HG02642 (cell line): ENCODE measurements at regions not wholly inside any gene's neighbourhood (a gene's known extent, or its start where the extent isn't known, plus 50 kb on each side); places are given as distances from the start of the nearest gene placed in this dataset.
A peak's percentile ranks its signal among the peaks of the same experiment; 100 is the strongest.

ENCODE experiments used
- ATAC-seq: cut with Tn5 transposase; IDR thresholded peaks from one replicate; pipeline ENCODE4 v1.9.1; 2021; ENCODE audit warnings: mild to moderate bottlenecking; ENCODE audit not compliant: unreplicated experiment, poor library complexity

GRCh38 chr2:51710222-51710621, 678.3 kb upstream of the NRXN1 start:
- ATAC-seq: peak; percentile 67

- ATAC-seq: no peak
Measured at GRCh38 chr2:51707625-51708024, 675.7 kb upstream of the NRXN1 start.

DNA sequence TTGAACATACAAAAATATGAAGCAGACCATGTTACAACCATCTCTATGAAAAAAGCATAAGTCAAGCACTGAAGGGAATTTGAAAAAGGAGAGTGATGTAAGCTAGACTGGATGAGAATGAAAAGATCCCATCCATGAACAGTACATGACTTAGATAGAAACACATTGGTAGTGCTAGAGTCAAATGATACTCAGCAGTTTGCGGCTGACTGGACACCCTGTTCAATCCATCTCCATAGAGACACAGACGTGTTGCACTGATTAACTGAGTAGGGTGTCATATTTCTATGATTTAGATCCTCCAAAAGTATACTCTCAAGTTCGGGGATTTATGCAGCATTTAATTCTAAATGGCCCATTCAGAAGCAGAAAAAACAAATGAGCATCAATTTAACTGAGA, 674.3 kb upstream of the NRXN1 start:
- ATAC-seq: no peak

DNA sequence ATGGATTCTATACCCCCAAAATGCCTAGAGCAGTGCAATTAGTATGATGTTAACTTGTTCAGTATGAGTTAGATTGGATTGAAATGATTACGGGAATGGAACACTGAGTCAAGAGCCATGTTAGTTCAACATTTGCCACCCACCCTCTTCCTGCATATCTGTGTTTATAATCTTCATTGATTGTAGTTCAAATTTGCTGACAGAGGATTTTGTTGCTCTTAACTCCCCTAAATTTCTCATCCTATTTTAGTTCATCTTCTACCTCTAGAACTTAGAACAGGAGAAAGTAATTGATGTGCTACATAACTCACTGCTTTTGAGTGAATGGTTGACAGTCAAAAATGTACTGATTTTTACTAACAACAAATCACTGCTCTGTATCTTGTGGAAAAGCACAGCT, 673.5 kb upstream of the NRXN1 start:
- no peak for ATAC-seq

GRCh38 chr2:51698021-51698420, 666.1 kb upstream of the NRXN1 start:
- no peak for ATAC-seq

GRCh38 chr2:51697095-51697494, 665.2 kb upstream of the NRXN1 start:
- ATAC-seq: no peak

- ATAC-seq: no peak
Measured at GRCh38 chr2:51695531-51695930, 663.6 kb upstream of the NRXN1 start.

DNA sequence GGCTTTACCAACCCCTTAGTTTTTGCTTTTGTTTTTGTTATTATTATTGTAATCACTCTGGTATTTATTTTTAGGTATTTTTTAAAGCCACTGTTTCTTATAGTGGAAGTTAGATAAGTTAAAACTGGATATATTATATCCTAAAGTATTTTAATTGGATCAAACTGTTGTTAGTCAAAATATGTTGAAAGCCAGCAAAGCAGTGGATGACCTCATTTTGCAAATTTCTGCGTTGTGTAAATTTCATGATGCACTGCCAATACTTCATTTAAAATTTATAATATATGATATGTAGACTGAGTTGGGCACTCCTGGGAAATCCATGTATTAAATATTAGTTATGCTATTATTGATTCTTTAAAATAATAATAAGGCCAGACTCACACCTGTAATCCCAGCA, 661.7 kb upstream of the NRXN1 start:
- ATAC-seq: no peak

DNA sequence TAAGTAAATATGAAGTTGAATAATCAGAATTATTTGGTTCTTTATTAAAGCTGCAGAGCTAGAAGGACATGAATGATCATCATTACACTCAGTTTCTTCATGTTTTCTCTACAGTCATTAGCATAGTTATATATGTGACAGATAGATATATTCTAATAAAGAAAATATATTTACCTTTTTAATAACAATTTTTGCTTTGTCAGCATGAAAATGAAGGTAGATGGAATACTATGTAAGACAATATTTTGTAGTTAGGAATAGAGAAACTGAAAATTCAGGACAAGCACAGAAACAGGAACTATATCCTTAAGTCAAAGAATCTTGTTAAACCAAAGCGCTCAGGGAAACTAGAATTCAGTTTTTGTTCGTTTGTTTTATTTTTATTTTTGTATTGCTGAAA, 649.9 kb upstream of the NRXN1 start:
- no peak for ATAC-seq

GRCh38 chr2:51673628-51674027, 641.7 kb upstream of the NRXN1 start:
- no peak for ATAC-seq

DNA sequence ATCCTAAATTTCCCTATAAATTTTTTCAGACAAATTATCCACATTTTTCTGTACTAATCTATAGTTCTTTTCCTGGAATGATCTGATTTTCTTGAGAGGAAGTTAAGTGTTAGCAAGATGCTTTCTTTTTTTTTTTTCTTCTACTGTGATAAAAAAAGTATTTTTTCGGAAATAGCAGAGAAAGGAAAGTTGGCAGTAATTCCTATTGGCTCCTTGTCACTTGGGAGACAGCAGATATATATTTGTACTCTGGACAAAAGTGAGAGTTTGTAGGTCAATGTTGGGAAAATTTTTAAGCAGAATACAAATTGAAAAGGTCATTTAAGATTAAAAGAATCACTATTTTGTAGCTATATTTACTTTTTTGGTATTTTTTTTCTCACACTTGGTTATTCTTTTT, 635.7 kb upstream of the NRXN1 start:
- no peak for ATAC-seq

DNA sequence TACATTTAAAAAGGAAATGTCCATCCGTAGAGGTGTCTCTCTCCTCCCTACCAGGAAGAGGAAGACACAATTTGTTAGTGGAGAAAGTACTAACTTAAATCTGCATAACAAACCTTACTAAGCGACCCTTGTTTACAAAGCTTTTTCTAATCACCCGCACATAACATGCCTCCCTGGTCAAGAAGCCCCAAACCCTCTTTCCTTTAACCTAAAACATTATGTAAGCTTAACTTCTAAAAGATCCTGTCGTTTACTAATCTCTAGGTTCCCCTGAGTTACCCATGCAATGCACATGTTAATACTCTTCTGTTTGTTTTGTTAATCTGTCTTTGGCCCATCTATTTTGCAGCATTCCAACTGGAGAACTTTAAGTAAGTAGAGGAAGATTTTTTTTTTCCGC, 630.3 kb upstream of the NRXN1 start:
- no peak for ATAC-seq

- no peak for ATAC-seq
Measured at GRCh38 chr2:51657849-51658248, 625.9 kb upstream of the NRXN1 start.

GRCh38 chr2:51650769-51651168, 618.8 kb upstream of the NRXN1 start:
- no peak for ATAC-seq

DNA sequence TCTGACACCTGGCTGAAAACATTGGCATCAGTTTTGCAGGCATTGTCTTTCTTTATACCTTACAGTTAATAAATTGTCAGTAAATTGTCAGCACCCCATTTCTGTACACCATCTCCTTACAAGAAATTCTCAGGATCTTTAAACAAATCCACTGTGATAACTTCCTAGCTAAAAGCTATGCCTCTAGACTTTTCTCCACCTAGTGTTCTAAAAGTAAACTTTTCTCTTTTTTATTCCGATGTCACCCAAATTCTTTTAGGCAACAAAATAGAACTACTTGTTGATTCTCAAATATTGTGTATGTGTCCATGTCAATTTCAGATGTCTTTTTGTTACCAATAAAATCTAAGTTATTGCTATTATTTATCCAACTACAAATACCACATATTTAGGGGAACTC, 617.4 kb upstream of the NRXN1 start:
- no peak for ATAC-seq

DNA sequence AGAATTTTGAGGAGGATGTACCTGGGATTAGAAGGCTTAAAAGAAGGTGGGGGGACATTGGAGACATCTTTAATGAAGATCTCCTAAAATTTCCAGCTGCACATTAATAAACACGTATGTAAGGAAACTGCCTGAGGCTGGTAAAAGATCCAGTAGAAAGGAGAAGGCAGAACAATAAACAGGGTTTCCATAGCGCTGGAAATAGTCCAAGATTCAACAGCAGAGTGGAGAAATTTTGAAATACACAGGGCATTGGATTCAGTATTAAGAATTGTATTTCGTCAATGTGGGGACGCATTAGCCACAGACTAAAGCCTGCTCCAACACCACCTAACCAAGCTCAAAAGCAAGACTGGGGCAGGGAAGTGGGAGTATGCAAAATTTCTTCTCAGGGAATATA, 606.9 kb upstream of the NRXN1 start:
- no peak for ATAC-seq

DNA sequence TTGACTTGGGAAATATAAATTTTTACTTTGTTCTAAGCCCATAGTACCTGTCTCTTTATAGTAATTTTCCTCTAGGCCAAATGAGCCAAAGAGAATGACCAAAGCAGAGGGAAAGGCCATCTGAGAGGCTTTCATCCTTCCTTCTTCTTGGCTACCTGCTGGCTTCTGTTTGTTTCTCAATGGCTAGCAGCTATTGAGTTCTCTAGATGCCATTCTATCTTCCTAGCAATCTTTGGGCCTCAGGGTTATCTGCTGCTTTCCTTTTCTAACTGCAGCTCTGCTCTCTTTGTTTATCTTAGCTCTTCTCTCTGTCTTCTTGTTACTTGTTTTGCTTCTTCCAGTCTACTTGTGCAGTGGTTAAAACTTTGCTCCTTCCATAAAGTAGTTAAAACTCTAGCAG, 601.1 kb upstream of the NRXN1 start:
- no peak for ATAC-seq

- no peak for ATAC-seq
Measured at GRCh38 chr2:51629406-51629805, 597.5 kb upstream of the NRXN1 start.

DNA sequence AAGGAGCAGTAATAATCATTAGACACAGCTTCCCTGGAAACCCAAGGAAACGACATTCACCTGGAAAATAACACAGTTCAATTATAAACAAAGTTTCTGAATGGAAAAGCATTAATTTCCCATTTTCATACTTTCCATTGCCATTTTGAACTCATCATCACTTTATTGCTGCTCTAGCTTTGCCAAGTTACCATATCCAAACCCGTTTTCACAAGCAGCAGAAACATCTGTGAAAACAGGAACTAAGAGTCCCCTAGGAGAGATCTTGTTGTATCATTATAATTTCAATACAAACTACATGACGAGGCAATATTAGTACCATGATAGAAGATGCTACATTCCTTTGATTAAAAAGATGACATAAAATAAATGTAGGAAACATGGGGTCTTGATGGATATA, 597.0 kb upstream of the NRXN1 start:
- ATAC-seq: no peak

DNA sequence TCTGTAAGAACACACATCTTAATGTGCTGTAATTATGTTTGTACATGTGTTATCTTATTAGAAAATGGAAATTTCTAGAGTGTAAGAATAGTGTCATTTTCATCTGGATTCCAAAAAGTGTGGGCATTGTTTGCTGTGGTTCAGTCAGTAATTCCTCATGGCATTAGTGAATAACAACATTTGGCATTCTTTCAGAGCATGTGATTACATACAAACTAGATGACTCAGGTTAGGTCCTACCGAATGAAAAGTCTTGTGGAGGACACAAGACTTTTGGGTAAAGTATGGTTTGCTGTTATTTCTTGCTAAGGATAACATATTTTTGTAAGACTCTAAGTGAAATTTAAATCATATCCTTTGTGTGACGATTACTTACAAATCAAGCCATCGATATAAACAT, 593.1 kb upstream of the NRXN1 start:
- no peak for ATAC-seq

DNA sequence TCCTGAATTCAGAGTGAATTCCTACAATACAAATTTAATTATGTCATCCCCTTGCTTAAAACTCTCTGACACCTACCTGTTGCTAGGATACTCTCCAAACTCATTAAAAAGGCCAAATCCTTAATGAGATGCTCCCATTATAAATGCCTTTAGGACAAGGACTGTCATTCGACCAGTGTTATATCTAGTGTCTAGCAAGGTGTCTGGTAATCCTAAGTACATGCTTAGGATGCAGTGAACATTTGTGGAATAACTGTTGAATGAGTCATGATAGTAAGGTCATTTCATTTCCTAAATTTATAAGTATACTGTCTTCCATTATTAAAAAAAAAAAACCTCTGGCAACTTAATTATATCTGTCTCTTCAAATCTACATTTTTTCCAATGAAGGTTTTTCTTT, 588.9 kb upstream of the NRXN1 start:
- no peak for ATAC-seq

- no peak for ATAC-seq
Measured at GRCh38 chr2:51619961-51620360, 588.0 kb upstream of the NRXN1 start.

GRCh38 chr2:51612387-51612786, 580.5 kb upstream of the NRXN1 start:
- ATAC-seq: no peak
